Superior temporal gyrus (tissue), 1 donor: ENCODE measurements at regions not wholly inside any gene's neighbourhood (a gene's known extent, or its start where the extent isn't known, plus 50 kb on each side); places are given as distances from the start of the nearest gene placed in this dataset.

Source experiments
- DNase-seq: peaks from one replicate; pipeline ENCODE4 v3.0.0-alpha.2; 2016; ENCODE audit errors: extremely low spot score

DNA sequence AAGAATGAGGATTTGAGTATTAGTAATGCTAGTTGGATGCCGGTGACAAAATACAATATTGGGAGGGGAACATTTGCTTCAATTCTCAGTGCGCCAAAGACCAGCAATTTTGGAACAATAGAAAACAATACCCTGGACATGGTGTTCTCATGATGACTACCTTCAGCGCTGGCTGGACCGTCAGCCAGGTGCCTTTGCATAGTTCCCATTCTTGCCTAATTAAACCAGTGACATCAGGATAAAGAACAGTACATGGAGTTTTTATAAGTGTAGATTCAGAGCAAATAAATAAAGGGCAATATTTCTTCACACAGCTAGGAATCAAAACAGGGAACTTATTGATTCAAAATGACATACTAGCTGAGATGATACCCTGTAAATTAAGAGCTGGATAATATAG is 404.8 kb upstream of the RORA start:
- no peak for DNase-seq

DNA sequence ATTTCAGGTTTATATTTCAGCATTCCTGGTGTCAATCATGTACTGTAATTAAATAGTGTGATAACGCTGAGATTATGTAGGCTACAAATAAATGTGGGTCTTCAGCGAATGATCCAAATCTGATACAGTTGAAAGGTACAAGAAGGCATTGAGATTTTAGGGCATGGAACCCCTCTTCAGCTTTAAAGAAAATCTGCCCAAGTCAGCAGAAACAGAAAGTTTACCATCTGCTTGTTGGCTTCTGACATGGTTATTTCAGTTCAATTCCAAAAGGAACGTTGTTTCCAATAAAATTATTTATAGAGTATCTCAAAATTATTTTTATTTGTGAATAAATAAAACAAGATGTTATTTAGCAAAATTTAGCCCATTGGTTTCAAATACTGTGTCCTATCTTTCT is 400.2 kb upstream of the RORA start:
- no peak for DNase-seq

DNA sequence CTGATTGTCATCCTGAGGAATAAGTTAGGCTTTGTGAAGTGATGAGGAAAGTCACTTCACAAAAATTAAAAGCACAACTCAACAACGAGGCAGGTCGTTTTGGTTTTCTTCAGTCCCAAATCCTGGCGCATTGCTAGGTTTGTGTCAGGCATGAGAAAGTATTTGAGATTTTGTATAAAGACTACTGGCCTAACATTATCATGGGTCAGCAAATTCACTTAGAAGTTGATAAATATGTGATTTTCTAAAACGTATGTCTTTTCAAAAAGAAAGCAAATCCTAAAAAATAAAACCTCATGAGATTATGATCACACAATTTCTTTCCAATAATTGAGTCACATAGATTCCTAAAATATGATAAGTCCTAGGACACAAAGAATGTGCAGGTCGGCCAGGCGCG is 395.8 kb upstream of the RORA start:
- DNase-seq = no peak

DNA sequence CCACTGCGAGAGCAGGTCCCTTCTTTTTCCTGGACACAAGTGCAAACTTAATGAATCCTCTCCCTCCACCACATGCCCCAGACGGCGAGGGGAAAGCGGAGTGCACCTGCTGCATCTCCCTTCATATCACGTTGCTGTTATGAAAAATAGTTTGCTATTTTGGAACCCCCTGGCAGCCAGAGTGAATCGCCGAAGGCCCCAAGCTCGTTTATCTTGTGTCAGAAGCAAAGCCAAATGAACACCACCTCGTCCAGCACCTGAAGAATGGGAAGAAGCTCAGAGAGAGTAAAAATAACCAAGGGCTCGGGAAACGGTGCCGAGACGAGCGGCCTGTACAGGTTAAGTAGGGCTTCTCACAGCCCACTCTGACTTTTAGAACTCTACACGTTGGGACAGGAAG is 394.6 kb upstream of the RORA start:
- no peak for DNase-seq

DNA sequence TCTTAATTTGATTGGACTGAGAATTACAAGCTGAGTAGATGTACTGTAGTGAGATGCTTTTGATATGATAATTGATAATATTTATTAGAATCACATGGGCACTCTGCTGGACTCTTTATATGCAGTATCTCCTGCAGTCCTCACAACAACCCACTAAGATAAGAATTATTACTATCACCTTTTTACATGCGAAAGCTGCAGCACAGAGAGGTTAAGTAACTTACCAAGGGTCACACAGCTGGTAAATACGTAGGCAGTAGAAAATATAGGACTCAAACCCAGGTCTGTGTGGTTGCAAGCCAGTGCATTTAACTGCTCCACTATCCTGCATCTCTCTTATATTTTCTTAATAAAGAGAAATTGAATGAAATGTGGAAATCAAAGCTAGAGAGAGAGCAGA is 392.8 kb upstream of the RORA start:
- DNase-seq = no peak

DNA sequence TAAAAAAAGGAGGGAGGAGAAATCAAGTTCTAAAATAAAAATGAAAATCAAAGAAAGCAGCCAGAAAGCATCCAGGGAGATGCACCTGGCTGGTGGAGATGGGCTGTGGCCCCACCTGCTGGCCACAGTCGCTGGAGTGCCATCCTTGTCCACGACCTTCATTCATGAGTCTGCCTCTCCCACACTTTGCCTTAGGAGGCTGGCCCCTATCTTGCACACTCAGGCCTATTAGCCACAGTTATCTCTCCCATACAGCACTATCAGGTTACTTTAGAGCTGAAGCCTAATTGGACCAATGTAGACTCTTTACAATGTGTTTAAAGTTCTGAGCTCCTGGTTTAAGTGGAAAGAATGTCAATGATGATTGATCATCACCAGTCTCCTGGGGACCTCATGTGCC is 392.0 kb upstream of the RORA start:
- DNase-seq = no peak

DNA sequence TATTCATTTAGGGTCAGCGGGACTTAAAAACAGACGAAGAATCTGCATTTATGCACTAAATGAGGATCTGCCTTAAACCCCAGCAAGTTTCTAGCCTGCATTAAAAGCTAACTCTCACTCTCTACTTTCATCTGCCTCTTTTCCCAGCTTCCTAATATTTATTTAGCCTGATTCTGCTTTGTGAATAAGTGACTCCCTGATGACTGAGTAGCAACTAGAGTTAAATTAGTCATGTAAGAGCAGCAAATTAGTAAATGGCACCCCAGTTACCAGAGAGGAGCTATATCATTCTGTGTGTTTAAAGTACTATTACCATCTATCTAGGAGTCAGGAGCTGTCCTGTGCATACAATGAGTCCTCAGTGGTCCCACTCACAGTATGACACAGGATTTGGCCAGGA is 391.0 kb upstream of the RORA start:
- DNase-seq = no peak

DNA sequence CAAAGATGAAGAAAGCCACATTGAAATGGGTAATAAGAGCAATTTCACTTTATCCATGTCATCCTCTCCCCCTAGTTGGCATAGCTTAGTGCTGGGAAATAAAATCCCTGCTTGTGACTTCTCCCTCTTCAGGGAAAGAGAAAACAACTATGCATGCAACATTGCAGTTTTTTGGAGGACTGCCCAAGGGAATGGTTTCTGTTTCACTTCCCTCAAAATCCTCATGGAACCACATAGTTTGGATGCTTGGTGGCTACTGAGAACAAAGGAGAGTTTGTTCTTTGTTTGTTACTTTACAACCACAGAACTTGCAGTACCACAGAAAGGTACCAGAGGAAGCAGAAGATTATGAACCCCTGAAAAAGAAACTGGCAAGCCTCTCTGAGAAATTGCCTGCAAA is 384.6 kb upstream of the RORA start:
- no peak for DNase-seq

DNA sequence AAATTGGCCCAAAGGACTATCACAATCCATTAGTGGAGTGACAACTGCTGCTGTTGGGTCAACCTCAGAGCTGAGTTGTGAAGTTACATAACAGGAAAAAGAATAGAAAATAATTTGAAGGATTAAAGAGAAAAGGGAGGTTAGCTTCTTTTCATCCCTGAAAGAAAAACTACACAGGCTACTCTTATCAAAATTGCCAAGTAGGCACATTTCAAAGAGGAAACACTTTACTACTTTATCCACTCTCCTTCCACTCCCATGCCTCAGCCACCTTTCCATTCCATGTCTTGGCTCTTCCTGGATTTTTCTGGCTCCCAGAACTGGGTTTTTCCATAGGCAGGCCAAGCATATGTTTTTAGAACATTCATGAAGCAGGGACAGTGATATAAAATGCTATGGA is 384.0 kb upstream of the RORA start:
- no peak for DNase-seq

DNA sequence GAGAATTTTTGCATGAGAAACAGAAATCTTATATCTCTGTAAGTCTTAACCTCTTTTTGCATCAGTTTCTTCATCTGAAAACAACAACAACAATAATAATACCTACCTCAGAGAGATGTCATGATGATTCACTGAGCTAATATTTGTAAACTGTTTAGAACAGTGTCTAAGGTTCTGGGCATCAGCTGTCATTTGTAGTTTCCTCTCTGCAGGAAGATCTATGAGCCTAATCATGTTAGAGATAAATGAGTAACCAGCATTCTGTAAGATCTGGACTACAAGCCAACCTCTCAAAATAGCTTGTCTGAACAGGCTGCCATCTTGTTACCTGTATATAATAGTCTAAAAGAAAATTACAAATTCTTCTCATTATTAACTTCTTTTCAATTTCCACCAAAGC is 383.0 kb upstream of the RORA start:
- no peak for DNase-seq

DNA sequence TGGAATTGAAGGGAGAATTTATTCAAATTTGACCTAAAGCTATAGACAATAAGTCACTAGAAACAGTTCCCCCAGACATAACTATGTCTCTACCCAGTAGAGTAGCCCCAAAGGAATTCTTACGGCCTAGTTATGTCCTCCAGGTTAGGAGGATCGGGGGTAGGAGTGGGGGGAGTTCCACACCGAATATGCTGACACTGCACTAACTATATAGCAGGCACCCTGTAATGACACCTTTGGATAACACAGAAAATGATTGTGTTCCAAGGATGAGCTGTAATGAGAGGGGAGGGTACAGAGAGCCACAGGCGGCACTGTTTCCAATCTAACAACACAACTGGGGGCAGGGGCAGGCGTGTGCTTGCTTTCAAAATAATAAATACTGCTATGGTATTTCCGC is 376.2 kb upstream of the RORA start:
- no peak for DNase-seq

DNA sequence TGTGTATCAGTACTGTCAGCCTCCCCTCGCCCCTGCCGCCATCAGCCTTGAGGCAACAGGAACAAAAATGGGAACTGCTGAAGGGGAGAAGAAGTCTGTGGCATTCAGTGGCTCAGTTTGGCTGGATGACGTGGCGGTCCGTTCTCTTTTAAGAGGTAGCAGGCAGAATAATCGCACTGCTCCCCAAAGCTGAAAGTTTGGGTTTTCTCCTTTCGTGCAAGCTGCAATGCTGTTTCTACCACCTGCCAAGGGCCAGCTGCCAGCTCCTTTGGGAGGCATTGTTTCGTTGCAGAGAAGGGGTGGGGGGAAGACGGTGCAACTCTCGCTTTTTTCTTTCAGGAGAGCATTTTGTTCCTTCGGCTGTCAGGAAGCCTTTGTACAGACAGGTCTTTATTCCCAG is 369.6 kb upstream of the RORA start:
- DNase-seq = no peak

DNA sequence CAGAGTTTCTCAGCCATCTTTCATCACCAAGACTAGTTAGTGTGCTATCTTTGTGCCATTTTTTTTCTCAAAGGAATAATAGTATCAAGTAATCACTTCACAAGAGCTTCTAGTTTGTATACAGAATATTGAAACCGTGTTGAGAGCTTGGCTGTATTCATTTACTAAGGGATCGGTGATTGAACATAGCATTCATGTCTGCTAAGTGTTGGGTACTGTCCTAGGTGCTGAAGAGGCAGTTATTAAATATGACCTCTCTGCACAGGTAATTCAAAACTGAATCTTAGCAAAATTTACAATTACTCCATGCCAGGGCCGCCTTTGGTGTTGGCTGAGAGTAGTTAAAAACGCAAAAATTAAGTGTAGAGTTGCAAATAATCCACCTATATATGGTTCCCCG is 355.3 kb upstream of the RORA start:
- DNase-seq = no peak

DNA sequence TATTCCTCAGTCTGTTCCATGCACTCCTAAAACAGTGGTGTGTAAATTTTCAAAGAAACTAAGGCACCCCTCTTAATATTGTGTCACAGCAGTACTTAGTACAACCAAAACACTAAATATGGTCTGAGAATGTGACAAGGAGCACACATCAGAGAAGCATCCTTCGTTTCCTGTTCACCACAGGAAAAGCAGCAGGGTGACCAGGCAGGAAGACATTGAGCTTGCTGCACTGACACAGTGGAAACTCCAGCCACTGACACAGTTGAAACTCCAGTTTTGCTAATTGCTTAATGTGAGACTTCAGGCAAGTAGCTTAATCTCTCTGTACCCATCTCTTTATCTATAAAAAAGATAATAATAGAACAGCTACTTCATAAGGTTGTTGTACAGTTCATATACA is 353.0 kb upstream of the RORA start:
- no peak for DNase-seq

DNA sequence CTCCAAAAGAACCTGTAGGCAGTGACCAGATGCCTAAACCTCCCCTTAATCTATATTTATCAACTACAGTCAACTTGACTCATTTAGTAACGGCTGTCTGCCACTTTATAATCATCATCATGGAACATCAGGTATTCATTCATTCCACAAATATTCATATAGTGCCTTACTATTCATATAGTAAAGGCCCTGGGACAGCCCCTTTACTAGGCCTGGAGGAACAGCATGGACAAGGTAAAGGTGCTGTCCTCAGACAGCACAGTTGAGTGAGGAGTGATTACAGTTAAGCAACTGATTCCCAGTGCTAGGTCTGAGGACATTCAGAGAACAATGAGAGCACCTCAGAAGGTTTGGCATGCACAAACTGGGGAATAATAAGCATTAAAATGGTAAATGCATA is 346.5 kb upstream of the RORA start:
- no peak for DNase-seq

DNA sequence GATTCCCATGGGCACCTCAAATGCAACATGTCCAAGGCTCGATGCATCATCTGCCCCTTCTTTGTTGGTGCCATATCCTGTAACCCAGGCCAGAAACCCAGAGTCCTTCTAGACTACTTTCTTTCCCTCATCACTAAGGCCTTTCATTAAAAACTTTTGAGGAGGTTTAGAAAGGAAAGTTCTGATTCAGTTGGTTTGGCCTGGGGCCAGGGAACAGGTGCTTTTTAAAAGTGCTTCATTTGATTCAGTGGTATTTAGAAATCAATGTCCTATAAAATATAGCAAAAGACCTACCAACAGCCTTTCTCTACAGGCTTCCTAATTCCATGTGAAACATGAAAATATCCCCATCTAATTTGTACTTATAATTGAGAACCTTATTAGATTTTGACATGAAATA is 341.9 kb upstream of the RORA start:
- no peak for DNase-seq

DNA sequence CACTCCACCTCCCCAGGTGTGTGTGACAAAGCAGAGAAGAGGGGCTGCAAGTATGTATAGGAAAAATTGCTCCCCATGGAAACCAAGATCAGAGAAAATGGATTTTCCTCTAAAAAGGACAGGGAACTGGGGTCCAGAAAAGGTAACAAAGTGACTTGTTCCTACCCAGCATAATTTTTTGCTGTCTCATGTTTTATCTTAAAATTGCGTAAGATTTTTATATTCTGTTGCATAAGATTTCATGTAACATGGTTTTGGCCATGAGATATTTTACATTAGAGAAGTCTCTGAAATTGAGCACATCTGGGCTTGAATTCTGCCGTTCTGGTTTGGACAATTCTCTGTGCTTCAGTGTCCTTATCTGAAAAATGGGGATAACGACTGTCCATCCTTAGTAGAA is 335.7 kb upstream of the RORA start:
- no peak for DNase-seq

DNA sequence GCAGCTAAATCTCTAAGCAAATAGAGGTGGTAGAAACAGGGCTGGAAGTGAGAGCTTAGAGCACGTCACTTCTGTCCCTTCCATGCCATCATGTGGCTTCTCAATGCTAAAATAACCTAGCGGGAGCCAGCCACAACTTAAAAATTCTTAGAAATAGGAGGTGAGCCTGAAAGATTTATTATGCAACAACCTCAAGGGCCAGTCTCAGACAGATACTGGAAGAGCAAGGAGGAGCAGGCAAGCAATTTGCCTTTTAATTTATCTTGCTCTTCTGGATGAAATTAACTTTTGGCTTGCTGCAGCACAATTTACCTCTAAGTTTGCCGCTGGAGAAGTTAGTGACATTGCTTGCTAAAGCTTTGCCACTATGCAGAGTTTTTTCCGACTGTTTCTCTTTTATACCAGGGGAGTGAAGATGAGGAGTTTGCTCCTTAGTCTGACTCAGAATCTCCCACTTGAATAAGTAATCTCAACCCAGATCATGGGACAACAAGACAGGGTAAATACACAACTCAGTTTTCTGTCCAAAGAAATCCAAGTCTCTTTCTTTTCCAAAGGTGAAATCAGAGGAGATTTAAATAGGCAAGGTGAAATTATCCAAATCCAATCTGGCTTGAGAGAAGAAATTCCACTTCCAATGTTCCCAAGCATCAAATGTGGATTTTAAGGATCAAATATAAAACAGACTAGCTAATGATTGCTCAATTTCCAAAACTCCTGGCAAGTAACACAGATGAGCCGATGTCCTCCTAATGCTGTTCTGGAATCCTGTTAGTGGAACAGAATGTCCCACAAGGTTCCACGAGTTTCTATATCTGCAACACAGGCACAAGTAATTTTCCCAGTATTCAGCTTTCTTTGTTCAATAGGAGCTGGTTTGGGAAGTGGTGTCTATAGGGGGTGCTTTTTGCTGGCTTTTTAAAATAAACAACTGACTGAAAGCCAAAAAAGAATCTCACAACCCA is 329.4 kb upstream of the RORA start:
- no peak for DNase-seq

DNA sequence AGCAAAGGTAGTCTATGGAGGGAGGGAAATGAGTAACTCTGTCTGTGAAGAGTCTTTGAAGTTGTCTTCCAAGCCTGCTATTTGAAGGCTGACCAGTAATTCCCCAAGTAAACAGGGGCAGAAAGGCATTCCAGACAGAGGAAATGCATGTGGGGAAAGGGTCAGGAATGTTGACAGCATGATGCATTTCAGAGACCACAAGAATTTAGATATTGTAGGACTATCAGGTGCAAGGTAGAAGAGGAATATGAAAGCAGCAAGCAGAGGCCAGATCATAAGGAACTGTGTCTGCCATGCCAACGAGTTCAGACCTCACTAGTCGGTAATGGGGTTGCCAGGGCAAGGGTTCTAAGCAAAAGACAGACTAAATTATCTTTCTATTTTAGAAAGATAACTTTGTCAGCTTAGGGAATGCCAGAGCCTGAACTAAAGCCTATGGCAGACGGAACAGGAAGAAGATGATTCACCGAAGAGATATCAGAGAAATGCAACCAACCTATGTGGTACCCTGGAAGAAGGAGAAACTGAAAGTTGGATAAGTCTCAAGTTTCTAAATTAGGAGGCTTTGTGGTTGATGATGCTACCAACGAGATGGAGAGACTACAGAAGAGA is 327.0 kb upstream of the RORA start:
- no peak for DNase-seq

DNA sequence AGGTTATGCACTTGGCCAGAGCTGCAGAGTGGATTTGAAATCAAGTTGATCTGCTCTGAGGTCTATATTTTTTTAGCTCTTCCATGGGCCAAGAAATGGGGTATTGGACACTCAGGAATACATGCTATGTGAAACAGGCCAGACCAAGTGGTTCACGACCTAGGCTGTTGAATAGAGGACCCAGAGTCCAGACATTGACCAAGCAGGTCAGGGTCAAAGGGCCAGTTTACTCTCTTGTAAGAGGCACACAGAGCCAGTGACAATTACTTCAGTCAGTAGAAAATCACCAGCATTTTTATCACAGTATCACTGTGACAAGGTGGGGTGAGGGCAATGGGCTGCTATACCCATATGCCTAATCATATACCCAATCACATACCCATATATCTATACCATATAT is 320.6 kb upstream of the RORA start:
- DNase-seq = no peak

DNA sequence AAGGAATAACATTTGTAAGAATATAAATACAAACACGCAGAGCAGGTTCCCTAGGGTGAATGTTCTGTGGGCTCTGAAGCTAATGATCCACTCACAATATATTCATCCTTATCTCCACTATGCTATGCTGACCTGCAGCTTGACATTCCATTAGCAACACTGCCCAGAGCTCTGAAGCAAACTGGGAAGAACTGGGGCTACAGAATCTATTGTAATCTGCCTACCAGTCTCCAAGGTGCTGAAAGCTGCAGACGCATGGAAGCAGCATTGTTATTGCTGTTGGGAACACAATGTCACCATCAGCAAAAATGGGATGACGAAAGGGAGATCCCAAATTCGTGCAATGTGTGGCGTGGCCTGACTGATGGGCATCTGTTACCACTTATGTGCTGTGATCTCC is 316.7 kb upstream of the RORA start:
- DNase-seq = no peak

DNA sequence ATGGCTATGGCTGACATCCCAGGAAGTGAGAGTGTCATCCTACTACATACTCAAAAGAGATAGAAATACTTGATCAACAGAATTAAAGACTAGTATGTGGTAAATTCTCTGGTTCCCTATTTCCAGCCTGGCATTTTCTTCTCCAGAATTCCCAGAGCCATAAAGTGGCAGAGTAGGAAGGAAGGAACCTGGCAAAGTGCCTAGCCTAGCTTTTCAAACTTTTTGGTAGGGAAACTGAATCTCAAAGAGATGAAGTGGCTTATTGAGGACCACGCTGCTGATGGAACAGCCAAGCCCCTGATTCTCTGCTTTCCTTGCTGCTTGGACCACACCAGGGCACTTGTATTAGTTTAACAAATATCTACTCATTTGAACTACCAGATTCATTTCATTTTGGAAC is 312.4 kb upstream of the RORA start:
- peak; percentile 18 for DNase-seq

DNA sequence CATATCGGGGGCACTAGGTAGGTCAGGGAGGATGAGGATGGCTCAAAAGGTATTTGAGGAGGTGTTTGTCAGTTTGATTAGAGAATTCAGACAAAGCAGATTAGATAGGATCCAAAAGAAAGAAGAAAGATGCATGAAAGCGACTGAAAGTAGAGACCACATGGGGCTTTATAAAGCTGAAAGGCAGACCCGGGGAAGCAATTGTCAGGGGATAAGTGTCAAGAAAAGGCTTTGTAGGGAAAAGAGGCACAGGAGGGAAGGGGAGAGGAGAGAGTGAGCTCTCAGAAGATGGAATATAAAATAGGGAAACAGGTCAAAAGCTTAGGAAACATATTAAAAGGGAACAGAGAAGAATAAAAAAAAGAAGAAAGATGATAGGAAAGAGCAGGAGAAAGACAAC is 308.2 kb upstream of the RORA start:
- no peak for DNase-seq

DNA sequence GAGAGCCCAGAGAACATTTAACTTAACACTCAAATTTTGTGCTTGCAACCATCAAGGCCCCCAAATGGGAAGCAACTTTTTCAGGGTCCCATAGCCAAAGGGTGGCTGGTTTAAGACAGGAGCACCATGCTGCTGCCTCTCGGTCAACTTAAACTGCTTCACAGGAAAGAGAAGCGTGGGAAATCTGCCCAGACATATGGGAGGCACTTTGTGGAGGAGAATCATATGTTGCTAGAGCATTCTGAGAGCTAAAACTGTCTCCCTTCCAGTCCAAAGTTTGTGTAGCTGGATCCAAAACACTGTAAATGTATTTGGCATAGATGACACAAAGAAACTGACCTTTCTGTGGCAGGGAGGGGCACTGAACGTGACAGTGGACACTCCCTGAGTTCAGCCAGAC is 305.9 kb upstream of the RORA start:
- no peak for DNase-seq
